Fibroblast of peridontal ligament (primary cell): ENCODE measurements at regions not wholly inside any gene's neighbourhood (a gene's known extent, or its start where the extent isn't known, plus 50 kb on each side); places are given as distances from the start of the nearest gene placed in this dataset.

Experiments used
- DNase-seq: peaks from one replicate; pipeline ENCODE4 v3.0.0-alpha.2; 2010; ENCODE audit errors: extremely low read depth

GRCh38 chr15:59953392-59953883, 50.7 kb upstream of the FOXB1 start:
- DNase-seq, result no peak

- no peak for DNase-seq
These were observed 51.2 kb upstream of the FOXB1 start for GRCh38 chr15:59952960-59953359.

DNA sequence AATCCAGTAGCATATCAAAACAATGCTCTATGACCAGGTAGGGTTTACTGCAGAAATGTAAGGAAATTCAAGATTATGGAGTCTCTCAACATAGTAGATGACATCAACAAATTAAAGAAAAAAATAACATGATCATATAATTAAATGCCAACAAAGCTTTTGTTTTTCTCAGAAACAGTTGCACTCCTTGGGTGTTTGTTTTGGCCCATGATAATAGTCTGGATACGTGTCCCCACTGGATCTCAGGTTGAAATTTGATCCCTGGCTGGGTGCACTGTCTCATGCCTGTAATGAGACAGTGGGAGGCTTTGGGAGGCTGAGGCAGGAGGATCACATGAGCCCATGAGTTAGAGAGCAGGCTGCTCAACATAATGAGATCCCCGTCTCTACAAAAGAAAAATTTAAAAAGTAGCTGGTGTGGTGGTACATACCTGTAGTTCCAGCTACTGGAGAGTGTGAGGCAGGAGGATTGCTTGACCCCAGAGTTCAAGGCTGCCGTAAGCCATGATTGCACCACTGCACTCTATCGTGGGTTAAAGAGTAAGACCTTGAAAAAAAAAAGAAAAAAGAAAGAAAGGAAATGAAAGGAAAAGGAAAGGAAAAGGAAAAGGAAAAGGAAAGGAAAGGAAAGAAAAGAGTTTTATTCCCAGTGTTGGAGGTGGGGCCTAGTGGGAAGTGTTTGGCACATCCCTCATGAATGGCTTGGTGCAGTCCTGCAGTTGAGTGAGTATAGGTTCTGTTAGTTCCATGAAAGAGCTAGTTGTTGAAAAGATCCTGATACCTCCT, 53.3 kb upstream of the FOXB1 start:
- no peak for DNase-seq

DNA sequence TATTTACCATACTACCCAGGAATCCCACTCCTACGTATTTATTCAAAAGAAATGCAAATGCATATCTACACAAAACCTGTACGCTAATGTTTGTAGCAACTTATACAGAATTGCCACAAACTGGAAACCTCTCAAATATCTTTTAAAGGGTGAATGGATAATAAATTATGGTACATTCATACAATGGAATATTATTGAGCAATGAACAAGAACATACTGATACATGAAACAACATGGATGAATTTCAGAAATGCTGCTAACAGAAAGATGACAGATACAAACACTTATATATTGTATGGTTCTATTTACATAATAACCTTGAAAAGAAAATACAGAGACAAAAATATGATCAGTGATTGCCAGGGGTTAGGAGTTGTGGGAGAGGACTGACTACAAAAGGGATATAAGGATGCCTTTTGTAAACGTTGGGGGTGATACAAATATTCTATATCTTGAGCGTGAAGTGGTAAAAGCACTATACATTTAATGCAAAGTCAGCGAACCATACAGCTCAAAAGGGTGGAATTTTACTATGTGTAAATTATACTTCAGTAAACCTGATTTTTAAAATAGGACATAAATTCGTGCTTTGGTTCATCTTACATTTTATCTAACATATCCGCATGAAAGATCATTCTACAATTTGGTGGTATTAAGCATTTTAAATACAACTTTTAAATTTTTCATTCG, 55.0 kb upstream of the FOXB1 start:
- DNase-seq, result no peak

DNA sequence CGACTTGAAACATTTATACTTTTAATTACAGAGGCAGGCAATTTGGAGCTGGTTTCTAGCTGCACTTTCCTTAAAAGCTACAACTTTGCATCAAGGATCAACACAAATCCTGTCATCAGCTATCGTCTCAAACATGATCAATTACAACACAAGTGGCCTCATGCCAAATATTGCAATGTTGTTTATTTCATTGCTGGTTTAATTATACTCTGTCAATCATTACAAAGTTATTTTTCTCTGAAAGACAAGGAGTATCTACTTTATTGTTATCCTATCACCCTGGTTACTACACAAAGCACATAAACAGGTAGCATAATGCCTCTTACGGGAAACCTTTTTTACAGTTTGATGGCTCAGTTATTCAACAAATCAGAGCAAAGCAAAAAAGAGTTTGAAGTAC, 58.0 kb upstream of the FOXB1 start:
- no peak for DNase-seq

DNA sequence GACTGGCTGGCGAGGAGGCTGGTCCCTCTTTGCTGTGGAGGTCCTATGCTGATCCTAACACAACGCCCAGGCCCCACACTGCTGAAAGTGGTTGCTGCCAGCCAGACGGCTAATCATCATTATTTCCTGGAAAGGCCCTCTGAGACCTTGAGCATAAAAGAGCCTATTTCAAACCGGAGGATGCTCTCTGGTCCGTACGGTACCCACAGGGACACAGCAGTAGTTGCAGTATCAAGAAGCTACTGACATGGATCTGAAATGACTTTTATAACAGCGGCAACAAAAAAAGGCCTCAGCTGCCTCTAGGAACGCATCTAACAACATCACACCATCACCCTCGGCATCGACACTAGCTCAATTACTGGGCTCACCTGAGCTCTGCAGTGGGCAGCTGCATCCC, 59.1 kb upstream of the FOXB1 start:
- no peak for DNase-seq

DNA sequence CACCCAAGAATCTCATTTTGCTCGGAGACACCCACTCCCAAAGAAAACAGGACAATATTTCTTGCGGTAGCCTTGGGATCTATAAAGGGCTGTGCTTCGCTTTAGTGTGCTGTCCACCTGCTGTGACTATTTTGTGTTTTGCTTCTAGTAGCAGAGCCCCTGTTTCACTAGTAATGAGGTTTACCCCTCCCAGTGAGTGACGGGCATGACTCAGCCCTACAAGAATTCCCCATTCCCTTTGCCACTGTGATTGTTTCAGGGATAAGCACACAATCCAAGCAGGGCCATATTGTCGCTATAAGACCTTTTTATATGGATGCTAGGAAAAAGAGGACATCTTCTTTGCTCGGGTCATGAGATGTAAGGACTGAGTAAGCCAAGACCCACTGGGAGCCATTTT, 62.5 kb upstream of the FOXB1 start:
- no peak for DNase-seq

DNA sequence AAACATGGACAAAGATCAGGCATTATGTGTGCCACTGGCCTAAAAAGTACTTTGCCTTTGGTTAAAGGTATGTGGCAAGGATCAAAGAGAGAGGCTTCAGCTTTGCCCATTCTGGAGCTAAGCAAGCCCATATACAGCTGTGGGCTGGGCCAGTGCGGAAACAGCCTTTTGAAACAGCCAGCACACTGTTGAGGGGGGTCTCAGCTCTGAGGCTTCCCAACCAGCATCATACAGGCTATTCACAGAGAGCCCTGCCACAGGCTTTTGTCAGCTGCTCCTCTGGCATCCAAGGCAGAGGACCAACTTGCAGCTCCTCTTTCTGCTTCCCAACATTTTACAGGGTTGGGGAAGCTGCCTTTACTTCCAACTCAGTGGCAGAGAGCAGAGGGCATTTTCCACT, 63.2 kb upstream of the FOXB1 start:
- no peak for DNase-seq

DNA sequence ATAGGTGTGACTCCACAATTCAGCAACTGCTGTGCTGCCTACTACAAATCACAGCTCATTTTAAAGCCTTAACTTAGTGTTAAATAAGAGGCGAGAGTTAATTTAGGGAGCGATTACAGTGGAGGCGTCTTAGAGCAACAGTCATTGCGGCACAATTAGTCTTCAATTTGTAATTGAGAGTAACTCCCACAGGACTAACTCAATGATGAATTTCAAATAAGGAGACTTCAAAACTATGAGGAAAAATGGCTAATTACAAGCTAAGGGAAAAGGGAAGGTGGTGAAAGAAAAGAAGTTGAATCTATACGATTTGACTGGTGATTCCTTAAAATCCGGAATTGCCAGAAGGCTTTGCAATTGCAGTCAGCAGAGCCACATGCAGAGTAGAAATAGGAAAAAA, 63.7 kb upstream of the FOXB1 start:
- DNase-seq, result no peak

DNA sequence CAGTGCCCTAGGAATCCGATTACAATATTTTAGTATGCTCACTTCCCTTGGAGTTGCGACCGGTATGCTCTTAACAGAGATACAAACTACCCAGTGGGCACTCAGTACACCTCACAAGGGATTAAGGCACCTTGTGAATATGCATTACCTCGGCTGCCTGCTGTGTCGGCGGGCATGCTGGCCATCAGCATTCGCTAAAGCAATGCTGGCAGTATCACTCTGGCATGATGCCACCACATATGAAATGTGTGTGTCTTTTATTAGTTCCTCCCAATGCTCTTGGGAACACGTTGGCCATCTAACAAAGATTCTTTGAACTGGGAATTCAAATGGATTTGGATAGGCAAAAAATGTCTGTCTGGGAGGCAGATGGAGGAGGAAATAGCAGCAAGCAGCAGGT, 67.4 kb upstream of the FOXB1 start:
- no peak for DNase-seq

DNA sequence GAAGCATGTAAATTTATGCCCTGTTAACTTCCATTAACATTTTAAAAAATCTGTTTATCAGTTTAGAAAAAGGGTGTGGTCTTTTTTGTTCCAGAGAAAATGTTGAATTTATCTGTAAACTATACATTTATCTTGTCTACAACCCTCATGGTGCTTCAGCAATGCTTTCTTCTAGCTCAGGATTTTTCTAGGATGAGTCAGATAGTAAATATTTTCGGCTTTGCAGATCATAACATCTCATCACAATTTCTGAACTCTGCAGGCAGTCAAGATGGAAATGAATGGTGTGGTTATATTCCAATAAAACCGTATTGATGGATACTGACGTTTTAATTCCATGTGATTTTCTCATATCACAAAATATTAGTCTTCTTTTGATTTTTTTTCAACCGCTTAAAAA, 70.5 kb upstream of the FOXB1 start:
- DNase-seq, result no peak

DNA sequence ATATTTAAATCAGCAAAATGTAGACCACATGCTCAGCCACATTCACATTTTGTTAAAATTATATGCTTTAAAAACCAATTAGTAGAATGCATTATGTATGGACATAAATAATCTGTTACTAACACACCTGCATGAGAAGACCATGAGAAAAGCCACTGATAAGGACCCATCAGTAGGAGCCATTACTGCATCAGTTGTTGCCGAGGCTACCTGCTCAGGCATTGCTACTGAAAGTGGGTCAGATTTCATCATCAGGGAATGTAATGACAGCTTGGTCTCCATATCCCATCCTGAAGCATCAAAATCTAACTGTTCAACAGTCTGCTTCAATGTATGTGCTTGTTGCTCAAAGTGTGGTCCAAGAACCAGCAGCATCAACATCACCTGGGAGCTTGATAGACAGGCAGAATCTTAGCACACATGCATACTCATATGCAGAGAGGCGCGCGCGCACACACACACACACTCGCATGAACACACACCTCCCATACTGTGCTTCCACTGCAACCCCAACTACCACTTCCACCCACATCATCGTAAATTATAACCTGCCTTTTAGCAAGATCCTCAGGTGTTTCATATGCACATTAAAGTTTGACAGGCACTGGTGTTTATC, 72.4 kb upstream of the FOXB1 start:
- DNase-seq, result no peak

- no peak for DNase-seq
These were observed 79.1 kb upstream of the FOXB1 start for GRCh38 chr15:59924812-59925522.

DNA sequence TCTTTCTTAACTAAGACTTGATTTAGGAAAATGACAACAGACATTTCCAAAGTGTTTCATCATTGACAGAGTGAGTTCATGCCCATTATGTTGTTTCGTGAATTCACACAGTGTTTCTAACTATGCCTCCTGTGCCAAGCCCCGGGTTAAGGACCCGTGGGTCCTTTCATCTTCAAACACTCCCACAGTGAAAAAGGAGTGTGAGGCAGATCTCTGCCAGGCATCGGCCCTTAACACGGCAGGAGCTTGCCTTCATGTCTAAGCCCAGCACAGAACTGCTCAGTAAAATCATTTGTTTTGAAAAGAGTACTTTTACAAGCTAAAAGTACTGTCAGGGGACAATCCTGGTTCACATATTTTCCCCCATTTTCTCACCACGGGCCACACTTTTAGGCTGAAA, 80.0 kb upstream of the FOXB1 start:
- DNase-seq, result no peak

- no peak for DNase-seq
These were observed 80.6 kb upstream of the FOXB1 start for GRCh38 chr15:59923508-59923907.

DNA sequence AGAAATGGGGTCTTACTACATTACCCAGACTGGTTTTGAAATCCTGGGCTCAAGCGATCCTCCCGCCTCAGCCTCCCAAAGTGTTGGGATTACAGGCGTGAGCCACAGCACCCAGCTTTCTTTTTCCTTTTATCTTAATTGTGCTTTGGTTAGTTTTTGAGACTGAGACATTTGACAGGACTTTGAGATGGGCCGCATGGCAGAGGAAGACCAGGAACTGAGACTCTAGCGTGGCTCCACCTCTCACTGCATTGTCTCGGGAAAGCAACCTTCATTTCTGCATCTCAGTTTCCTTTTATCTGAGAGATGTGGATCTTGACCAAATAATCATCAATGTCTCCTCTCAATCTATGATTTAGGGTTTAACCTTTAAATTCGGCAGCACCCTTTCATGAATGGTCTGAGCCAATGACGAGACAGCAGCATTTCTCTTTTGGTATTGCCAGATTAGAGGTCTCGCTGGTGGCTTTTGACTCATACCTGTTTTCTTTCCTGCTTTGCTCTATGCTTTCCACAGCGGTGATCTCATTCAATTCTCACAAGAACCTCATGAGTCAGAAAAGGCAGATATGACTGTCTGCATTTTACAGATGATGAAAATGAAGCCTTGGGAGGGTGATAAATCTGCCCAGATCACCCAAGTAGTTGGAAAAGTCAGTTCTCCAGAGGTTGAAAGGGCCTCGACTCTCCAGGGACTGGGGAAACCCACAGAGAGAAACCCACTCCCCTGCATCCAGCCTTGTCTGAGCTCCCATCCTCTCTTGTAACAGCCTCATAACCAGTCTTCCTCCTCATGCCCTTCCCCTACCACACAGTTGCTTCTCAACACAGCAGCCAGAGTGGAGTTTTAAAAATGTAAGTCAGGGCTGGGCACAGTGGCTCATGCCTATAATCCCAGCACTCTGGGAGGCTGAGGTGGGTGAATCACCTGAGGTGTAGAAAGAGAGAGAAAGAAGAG, 84.8 kb upstream of the FOXB1 start:
- DNase-seq, result peak; percentile 38

DNA sequence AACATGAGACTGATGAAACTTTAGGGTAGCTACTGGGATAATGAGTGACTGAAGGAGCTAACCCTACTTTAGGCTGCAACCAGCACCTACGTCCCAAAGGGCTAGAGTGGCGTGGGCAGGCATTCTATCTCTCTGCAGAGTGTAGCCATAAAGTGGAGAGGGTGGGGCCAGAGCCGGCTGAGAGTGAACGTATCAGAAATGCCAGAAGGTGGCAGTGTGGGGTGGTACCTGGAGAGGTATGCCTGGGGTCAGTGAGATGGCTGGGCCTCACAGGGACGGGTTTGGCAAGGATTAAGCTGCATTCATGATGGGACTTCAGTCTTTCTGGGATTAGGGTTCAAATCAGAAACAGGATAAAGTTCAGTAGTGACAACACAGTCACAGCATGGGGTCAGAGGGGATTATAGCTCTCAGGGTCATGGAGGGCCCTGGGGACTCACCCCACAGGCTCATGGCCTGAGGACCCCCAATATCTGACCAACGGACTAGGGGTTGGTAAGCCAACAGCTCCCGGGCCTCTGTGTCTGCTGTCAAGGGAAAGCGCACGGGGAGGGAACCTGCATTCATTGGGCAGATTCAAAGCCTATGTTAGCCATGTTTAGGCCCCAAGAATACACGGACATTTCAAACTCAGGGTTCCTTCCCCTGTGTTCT, 86.5 kb upstream of the FOXB1 start:
- peak; percentile 27 for DNase-seq

GRCh38 chr15:59906046-59906445, 98.1 kb upstream of the FOXB1 start:
- DNase-seq, result no peak

DNA sequence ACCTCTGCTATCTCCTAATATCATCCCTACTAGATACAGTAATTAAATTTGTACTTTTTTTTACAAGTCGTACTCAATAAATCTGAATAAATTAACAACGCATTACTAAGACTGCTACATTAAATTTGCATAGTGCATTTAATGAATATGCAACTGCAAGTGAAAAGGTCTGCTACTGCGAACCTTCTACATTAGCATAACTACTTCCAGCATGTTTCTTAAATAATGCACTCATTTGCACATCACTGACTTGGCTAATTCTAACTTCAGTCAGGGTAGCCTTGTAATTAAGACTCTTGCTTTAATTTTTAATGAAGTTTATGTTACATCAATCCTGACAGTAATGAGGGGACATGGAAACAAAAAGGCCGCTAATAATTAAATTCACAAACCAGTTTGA, 98.9 kb upstream of the FOXB1 start:
- no peak for DNase-seq

- no peak for DNase-seq
These were observed 99.5 kb upstream of the FOXB1 start for GRCh38 chr15:59904450-59905135.
